H9 (cell line): ENCODE measurements at regions not wholly inside any gene's neighbourhood (a gene's known extent, or its start where the extent isn't known, plus 50 kb on each side); places are given as distances from the start of the nearest gene placed in this dataset.

ENCODE experiments used
- DNase-seq: peaks from one replicate; pipeline ENCODE4 v3.0.0-alpha.2; 2017
- H2AFZ ChIP-seq: one replicate; pipeline ENCODE4 v1.6.1; 2013; ENCODE audit warnings: mild to moderate bottlenecking, low read length, control low read depth, moderate library complexity
- H2AK5ac ChIP-seq: 2 replicates; pipeline ENCODE4 v1.6.1; 2013; ENCODE audit warnings: low read length, control low read depth, mixed read lengths; ENCODE audit not compliant: insufficient read length
- H2BK120ac ChIP-seq: one replicate; pipeline ENCODE4 v1.6.1; 2013; ENCODE audit warnings: low read depth, mild to moderate bottlenecking, low read length, control low read depth, inconsistent platforms; ENCODE audit not compliant: poor library complexity, severe bottlenecking
- H2BK12ac ChIP-seq: 2 replicates; pipeline ENCODE4 v1.6.1; 2013; ENCODE audit warnings: low read length, control low read depth, mixed read lengths, low read depth; ENCODE audit not compliant: insufficient read length
- H2BK15ac ChIP-seq: 2 replicates; pipeline ENCODE4 v1.6.1; 2013; ENCODE audit warnings: low read depth, low read length, control low read depth
- H2BK20ac ChIP-seq: one replicate; pipeline ENCODE4 v1.6.1; 2013; ENCODE audit warnings: low read depth, mild to moderate bottlenecking, low read length, control low read depth, inconsistent platforms; ENCODE audit not compliant: poor library complexity, severe bottlenecking
- H2BK5ac ChIP-seq: 2 replicates; pipeline ENCODE4 v1.6.1; 2013; ENCODE audit warnings: low read length, control low read depth, mixed read lengths; ENCODE audit not compliant: insufficient read length
- H3K14ac ChIP-seq: 2 replicates; pipeline ENCODE4 v1.6.1; 2013; ENCODE audit warnings: low read length, control low read depth; ENCODE audit not compliant: insufficient read depth
- H3K18ac ChIP-seq: 2 replicates; pipeline ENCODE4 v1.6.1; 2013; ENCODE audit warnings: low read depth, mild to moderate bottlenecking, mixed read lengths, low read length, control low read depth; ENCODE audit not compliant: insufficient read length
- H3K23ac ChIP-seq: 2 replicates; pipeline ENCODE4 v1.6.1; 2013; ENCODE audit warnings: low read length, control low read depth, mixed read lengths, low read depth; ENCODE audit not compliant: insufficient read length
- H3K23me2 ChIP-seq: 2 replicates; pipeline ENCODE4 v1.6.1; 2013; ENCODE audit warnings: low read depth, mild to moderate bottlenecking, mixed read lengths, low read length, control low read depth; ENCODE audit not compliant: insufficient read length, poor library complexity, severe bottlenecking
- H3K27ac ChIP-seq: 2 replicates; pipeline ENCODE4 v1.5.1; 2013; ENCODE audit warnings: low read length, control low read depth, mixed read lengths, low read depth; ENCODE audit not compliant: insufficient read length
- H3K27me3 ChIP-seq: 2 replicates; pipeline ENCODE4 v1.6.1; 2013; ENCODE audit warnings: low read length, control low read depth, inconsistent platforms; ENCODE audit not compliant: insufficient read depth
- H3K4ac ChIP-seq: 2 replicates; pipeline ENCODE4 v1.6.1; 2013; ENCODE audit warnings: low read depth, mild to moderate bottlenecking, control low read depth, inconsistent platforms, low read length, moderate library complexity
- H3K4me1 ChIP-seq: 2 replicates; pipeline ENCODE4 v1.6.1; 2013; ENCODE audit warnings: low read length, control low read depth, inconsistent platforms; ENCODE audit not compliant: insufficient read depth
- H3K4me2 ChIP-seq: 2 replicates; pipeline ENCODE4 v1.6.1; 2013; ENCODE audit warnings: low read length, control low read depth, mixed read lengths; ENCODE audit not compliant: insufficient read length, insufficient read depth
- H3K56ac ChIP-seq: 2 replicates; pipeline ENCODE4 v1.6.1; 2013; ENCODE audit warnings: low read depth, mild to moderate bottlenecking, mixed read lengths, low read length, control low read depth; ENCODE audit not compliant: insufficient read length
- H3K79me1 ChIP-seq: 2 replicates; pipeline ENCODE4 v1.6.1; 2013; ENCODE audit warnings: low read depth, mild to moderate bottlenecking, moderate library complexity, low read length, control low read depth, inconsistent platforms; ENCODE audit not compliant: insufficient read depth, poor library complexity, severe bottlenecking
- H3K79me2 ChIP-seq: 2 replicates; pipeline ENCODE4 v1.6.1; 2013; ENCODE audit warnings: low read length, control low read depth, inconsistent platforms; ENCODE audit not compliant: insufficient read depth
- H3K9ac ChIP-seq: 2 replicates; pipeline ENCODE4 v1.6.1; 2013; ENCODE audit warnings: low read length, control low read depth, mixed read lengths; ENCODE audit not compliant: insufficient read length; ENCODE audit errors: extremely low read depth
- H3K9me3 ChIP-seq: one replicate; pipeline ENCODE4 v1.6.1; 2013; ENCODE audit warnings: low read depth, low read length, inconsistent platforms; ENCODE audit not compliant: control insufficient read depth
- H3T11ph ChIP-seq: one replicate; pipeline ENCODE4 v1.6.1; 2013; ENCODE audit warnings: mild to moderate bottlenecking, low read length, control low read depth, inconsistent platforms
- H4K20me1 ChIP-seq: one replicate; pipeline ENCODE4 v1.6.1; 2013; ENCODE audit not compliant: control insufficient read depth, insufficient read length, insufficient read depth
- H4K5ac ChIP-seq: 2 replicates; pipeline ENCODE4 v1.6.1; 2013; ENCODE audit warnings: low read depth, mild to moderate bottlenecking, mixed read lengths, low read length, control low read depth; ENCODE audit not compliant: insufficient read length
- H4K8ac ChIP-seq: replicated peaks from 2 replicates; pipeline ENCODE4 v1.6.1; 2013; ENCODE audit warnings: low read length, control low read depth, mixed read lengths, low read depth; ENCODE audit not compliant: insufficient read length
- H4K91ac ChIP-seq: 2 replicates; pipeline ENCODE4 v1.6.1; 2013; ENCODE audit warnings: low read depth, mild to moderate bottlenecking, moderate library complexity, mixed read lengths, low read length, control low read depth; ENCODE audit not compliant: insufficient read length
- H3K27ac Mint-ChIP-seq, 3 experiments: 2 replicates in 2 of 3; 3 replicates in 1 of 3; pipeline ENCODE4 v1.8.0; 2020 to 2021; ENCODE audit warnings: mixed read lengths in 3 of 3, mild to moderate bottlenecking in 1 of 3, moderate library complexity in 1 of 3
- H3K27me3 Mint-ChIP-seq: 2 replicates; pipeline ENCODE4 v1.8.0; 2021; ENCODE audit warnings: low read depth, mild to moderate bottlenecking, moderate library complexity, mixed read lengths
- H3K36me3 Mint-ChIP-seq, 3 experiments: 2 replicates in 2 of 3; 3 replicates in 1 of 3; pipeline ENCODE4 v1.8.0; 2020 to 2021; ENCODE audit warnings: low read depth in 3 of 3, mixed read lengths in 3 of 3; ENCODE audit not compliant: insufficient read depth in 1 of 3
- H3K4me1 Mint-ChIP-seq, 2 experiments: 2 replicates each; pipeline ENCODE4 v1.8.0; 2020; ENCODE audit warnings: mixed read lengths in 2 of 2
- H3K4me3 Mint-ChIP-seq, 2 experiments: 2 replicates in 1 of 2; 3 replicates in 1 of 2; pipeline ENCODE4 v1.8.0; 2020 to 2021; ENCODE audit warnings: mild to moderate bottlenecking in 2 of 2, mixed read lengths in 2 of 2, moderate library complexity in 1 of 2
- H3K9me3 Mint-ChIP-seq, 2 experiments: 2 replicates in 1 of 2; 3 replicates in 1 of 2; pipeline ENCODE4 v1.8.0; 2020; ENCODE audit warnings: mild to moderate bottlenecking in 2 of 2, mixed read lengths in 2 of 2, moderate library complexity in 1 of 2
- CTCF ChIP-seq: fragments of 200-600 bp; sonication (generic); conservative IDR thresholded peaks from 3 replicates; pipeline ENCODE4 v1.8.0; 2021; ENCODE audit warnings: antibody characterized with exemption, mild to moderate bottlenecking
- WGBS: extraction: QIAGEN DNeasy Blood & Tissue Kit; methylation state at CpG from one replicate; pipeline ENCODE4 v1.1.7; 2013; ENCODE audit warnings: missing lambda C conversion rate, low lambda C conversion rate, mixed read lengths; ENCODE audit not compliant: insufficient read length; ENCODE audit errors: extremely low coverage; 5-methylcytosine and 5-hydroxymethylcytosine counted together

GRCh38 chr13:31540281-31540680 lies 199.0 kb upstream of the RXFP2 start:
- no peak overlapping the region for H4K8ac ChIP-seq
- H3K23me2 ChIP-seq, result no peaks in the 10 kb centered on the region
- no peak overlapping the region for H3K27ac ChIP-seq
- H3K4me1 Mint-ChIP-seq, result no peaks in the 10 kb centered on the region; a peak in 1 of 4 replicates
- no peak overlapping the region for H3K18ac ChIP-seq
- no peak overlapping the region for H4K91ac ChIP-seq
- no CpG with 5 or more reads among the region's 2 CpGs for WGBS
- no peak overlapping the region for H3K4me2 ChIP-seq
- no peak overlapping the region for H4K5ac ChIP-seq
- no peaks in the 10 kb centered on the region for H3K79me1 ChIP-seq
- DNase-seq, result no peak
- no peak overlapping the region for H2AK5ac ChIP-seq
- H2AFZ ChIP-seq, result no peak overlapping the region
- H3K23ac ChIP-seq, result no peak overlapping the region
- H3K36me3 Mint-ChIP-seq, result no peaks in the 10 kb centered on the region
- H3K27me3 Mint-ChIP-seq, result no peaks in the 10 kb centered on the region; the same call in 1 of the 2 replicates
- no peak overlapping the region for H2BK5ac ChIP-seq
- no peak overlapping the region for H3K56ac ChIP-seq
- H3K4me3 Mint-ChIP-seq, result no peak overlapping the region
- H3K79me2 ChIP-seq, result no peaks in the 10 kb centered on the region
- no peak overlapping the region for H2BK20ac ChIP-seq
- no peaks in the 10 kb centered on the region for H3K9me3 Mint-ChIP-seq
- H3K4me1 ChIP-seq, result no peaks in the 10 kb centered on the region
- H3K14ac ChIP-seq, result no peak overlapping the region
- no peaks in the 10 kb centered on the region for H3K9me3 ChIP-seq
- no peak overlapping the region for H2BK120ac ChIP-seq
- no peaks in the 10 kb centered on the region for H3K27me3 ChIP-seq
- H3K27ac Mint-ChIP-seq, result no peak overlapping the region
- H4K20me1 ChIP-seq, result no peaks in the 10 kb centered on the region
- H3K4ac ChIP-seq, result no peak overlapping the region
- no peak for TF ChIP-seq CTCF
- no peak overlapping the region for H2BK12ac ChIP-seq
- no peak overlapping the region for H3T11ph ChIP-seq
- no peak overlapping the region for H2BK15ac ChIP-seq
- no peak overlapping the region for H3K9ac ChIP-seq
